GM21619 (cell line): ENCODE measurements at regions not wholly inside any gene's neighbourhood (a gene's known extent, or its start where the extent isn't known, plus 50 kb on each side); places are given as distances from the start of the nearest gene placed in this dataset.

Experiments
- ATAC-seq: cut with Tn5 transposase; IDR thresholded peaks from one replicate; pipeline ENCODE4 v1.9.1; 2021; ENCODE audit not compliant: unreplicated experiment

GRCh38 chr16:82361885-82362284 is 191.9 kb upstream of the MPHOSPH6 start:
- no peak for ATAC-seq

DNA sequence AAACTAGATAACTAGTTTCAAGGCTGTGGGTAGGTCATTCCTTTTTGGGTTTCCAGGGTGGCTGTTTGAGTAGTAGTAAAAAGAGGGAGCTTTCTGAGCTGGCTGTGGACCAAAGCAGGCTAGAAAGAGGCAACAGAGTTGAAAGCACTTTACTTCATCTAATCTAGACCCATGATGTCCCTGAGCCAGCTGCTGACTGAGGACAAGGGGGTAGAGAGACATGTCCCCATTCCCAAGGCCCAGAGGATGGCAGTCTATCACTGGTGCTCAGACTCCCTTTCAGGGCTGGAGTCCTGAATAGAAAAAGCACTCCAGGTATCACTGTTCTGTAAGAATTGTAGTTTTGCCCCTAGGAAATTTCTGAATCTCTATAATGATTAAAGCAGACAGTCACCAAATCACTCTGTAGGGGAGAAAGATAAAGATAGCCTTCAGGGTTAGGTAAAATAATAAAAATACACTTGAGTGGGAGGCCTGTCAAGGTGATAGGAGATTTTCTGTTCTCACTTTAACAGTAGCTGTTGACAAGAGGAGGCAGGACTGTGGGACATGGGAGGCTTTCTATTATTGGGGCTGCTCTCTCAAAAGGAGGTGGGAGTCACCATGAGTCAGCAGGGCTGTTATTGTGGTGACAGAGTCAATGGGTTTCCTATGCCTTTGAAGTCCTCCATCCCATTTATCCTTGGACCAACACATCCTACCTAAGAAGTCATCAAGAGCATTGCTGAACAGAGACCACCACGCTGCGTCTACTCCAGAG is 190.2 kb upstream of the MPHOSPH6 start:
- ATAC-seq, result no peak

GRCh38 chr16:82358606-82359221 is 188.7 kb upstream of the MPHOSPH6 start:
- no peak for ATAC-seq

DNA sequence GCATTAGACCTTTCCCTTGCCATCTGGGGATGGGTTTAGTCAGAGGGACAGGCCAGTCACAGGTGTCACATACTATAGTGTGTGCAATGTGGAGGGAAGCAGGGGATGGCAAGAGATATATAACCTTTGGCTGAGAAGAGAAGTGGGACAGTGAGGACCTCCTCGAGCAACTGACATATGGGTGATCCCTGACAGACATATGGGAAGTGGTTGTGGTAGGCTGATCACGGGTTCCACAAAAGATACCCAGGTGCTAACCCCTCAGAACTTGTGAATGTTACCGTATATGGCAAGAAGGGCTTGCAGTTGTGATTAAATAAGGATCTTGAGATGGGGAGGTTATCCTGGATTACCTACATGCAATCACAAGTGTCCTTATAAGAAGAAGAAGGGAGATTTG is 188.1 kb upstream of the MPHOSPH6 start:
- ATAC-seq, result no peak

- no peak for ATAC-seq
Observed at GRCh38 chr16:82357237-82357636, 187.2 kb upstream of the MPHOSPH6 start.

- ATAC-seq, result no peak
Observed at GRCh38 chr16:82350560-82350959, 180.5 kb upstream of the MPHOSPH6 start.

GRCh38 chr16:82345318-82345717 is 175.3 kb upstream of the MPHOSPH6 start:
- no peak for ATAC-seq

DNA sequence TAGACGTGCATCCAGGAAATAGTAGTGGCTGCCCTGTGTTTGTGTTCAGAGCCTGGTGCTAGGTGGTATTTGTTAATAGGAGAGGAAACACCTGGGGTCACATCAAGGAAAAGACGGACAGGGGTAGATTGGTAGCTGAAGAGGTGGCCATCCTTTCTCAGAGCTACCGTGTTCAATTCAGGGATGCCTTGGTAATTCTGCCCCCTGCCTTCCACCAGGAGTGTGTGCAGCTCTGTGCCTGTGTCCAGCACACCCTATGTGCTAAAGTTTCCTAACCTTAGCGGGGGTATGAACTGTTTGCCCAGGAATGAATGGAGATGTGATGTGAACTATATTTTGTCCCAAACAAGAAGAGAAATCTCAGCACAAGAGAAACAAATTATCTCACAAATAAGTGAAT is 174.1 kb upstream of the MPHOSPH6 start:
- ATAC-seq, result no peak

- ATAC-seq, result no peak
Observed at GRCh38 chr16:82341146-82341669, 171.2 kb upstream of the MPHOSPH6 start.

DNA sequence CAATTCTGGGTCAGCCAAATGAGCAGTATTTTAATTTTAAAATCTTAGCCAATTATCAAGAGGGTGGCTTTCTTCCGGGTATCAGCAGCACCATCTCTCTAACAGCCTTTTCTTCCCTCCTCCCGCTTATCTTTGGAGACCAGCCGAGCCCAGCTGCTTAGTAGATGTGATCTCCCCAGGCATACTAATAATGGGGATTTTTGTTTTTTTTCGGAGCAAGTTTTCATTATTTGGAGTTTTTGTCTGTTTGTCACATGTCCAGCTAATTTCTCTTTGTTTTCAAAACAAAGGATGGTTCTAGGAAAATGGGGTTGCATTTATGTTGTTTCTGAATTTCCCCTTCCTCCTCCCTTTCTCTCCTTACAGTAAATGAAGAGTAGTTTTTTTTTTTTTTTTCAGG is 170.5 kb upstream of the MPHOSPH6 start:
- ATAC-seq, result no peak

DNA sequence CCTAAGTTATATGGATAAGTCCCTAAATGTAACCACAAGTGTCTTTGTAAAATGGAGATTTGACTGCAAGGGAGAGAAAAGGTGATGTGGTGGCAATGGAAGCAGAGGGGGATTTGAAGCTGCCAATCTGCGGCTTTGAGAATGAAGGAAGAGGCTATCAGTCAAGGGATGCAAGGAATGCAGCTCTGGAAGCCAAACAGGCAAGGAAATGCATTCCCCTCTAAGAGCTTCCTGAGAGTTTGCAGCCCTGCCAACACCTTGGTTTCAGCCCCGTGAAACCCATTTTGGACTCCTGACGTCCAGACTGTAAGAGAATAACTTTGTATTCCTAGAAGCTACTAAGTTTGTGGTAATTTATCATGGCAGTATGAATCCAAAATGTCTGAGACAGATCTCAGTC is 167.3 kb upstream of the MPHOSPH6 start:
- no peak for ATAC-seq

DNA sequence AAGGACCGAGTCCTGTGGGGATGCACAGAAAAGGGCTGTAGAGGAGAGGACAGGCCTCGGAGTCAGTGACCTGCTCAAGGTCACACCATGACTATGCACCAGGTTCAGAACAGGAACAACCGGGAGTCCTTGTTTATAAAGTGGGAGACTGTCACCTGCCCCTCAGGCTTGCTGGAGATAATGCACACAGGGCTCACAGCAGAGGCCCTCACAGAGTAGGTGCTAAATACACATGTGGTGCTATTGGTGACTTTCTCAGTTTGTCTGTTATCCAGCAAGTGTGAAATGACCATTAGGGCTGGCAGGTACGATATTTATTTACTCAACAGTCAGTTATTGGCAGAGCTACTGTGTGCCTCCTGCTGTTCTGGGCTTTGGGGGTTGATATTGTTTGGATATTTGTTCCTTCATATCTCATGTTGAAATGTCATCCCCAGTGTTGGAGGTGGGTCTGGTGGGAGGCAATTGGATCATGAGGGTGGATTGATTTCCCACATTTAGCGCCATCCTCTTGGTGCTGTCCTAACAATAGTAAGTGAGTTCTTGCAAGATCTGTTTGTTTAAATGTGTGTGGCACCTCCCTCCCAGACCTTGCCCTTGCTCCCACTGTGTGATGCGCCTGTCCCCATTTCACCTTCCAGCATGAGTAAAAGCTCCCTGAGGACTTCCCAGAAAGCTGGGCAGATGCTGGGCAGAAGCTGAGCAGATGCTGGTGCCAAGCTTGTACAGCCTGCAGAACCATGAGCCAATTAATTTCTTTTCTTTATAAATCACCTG is 162.1 kb upstream of the MPHOSPH6 start:
- no peak for ATAC-seq

- no peak for ATAC-seq
Observed at GRCh38 chr16:82331397-82331796, 161.4 kb upstream of the MPHOSPH6 start.

DNA sequence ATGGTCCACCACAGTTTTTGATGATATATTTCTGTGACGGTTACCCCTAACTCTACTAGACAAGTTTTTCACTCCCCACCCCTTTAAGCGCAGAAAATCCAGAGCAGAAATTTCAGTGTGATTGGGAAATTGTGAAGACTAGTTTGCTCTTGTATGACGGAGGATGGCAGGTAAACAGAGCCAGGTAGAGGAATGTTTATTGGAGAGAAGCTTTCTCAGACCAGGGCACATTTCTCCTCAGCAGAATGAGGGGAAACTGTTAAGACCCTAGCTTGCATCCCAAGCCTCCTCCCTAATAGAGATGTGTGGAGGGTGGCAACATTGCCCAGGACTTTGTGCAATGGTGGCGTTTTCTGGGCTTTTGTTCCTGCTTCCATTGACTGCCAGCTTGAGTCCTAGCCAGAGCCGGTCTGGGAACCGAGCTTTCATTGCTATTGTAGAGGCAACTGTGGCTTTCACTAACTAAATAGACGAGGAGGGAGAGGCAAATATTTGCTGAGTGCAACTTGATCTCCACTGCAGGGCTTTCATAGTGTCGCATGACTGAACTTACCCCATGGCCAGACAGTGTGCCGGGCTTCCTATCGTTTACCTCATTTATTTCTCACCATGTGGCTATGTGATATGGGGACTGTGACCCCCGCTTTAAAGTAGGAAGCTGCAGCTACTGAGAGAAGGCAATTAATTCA is 159.6 kb upstream of the MPHOSPH6 start:
- ATAC-seq, result no peak

GRCh38 chr16:82328881-82329469 is 159.0 kb upstream of the MPHOSPH6 start:
- ATAC-seq, result no peak

GRCh38 chr16:82323171-82323570 is 153.1 kb upstream of the MPHOSPH6 start:
- no peak for ATAC-seq

DNA sequence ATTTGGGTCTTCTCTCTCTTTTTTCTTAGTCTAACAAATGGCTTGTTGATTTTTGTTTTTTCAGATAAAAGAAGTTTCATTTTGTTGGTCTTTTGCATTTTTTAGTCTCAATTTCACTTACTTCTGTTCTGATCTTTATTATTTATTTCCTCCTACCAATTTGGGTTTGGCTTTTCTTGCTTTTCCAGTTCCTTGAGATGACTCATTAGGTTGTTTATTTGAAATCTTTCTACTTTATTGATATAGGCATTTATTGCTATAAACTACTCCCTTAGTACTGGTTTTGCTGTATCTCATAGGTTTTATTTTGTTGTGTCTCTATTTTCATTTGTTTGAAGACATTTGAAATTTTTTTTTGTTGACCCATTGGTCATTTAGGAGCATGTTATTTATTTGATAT is 152.2 kb upstream of the MPHOSPH6 start:
- ATAC-seq, result no peak

DNA sequence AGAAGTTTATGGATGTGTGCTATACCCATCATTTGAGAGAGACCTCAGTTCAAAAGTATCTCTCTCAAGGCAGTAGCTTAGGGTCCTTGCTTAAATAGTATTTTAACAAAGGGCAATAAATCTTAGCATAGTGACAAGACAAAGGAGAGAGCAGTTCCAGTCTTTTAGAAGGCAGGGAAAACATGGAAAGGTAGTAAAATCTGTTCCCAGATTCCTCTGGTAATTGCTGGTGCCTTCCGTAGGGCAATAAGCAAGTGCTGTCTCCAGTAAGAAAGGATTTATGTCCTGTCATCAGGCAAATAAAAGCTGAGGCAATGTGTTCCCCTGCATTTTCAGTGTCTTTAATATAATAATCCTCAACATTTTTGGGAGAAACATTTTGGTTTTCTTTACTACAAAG is 149.0 kb upstream of the MPHOSPH6 start:
- ATAC-seq, result no peak

- no peak for ATAC-seq
Observed at GRCh38 chr16:82317411-82318167, 147.6 kb upstream of the MPHOSPH6 start.

DNA sequence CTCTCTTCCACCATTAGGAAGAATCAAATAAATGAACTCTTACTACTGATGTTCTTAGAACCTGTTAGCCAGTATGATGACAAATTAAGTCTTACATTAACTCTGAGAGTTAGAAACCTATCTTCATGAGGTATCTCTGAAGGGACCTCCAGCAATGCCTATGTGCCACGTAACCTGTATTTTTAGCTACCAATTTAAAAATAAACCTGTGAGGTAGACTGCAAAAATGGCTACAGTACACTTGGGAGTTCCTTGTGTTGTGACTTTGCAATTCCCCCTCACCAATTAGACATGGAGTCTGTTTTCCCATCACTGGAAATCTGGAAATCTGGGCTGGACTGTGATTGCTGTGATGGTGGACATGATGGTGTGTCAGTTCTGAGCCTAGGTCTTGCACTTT is 143.7 kb upstream of the MPHOSPH6 start:
- ATAC-seq, result no peak
